H1 (cell line): ENCODE measurements at regions not wholly inside any gene's neighbourhood (a gene's known extent, or its start where the extent isn't known, plus 50 kb on each side); places are given as distances from the start of the nearest gene placed in this dataset.

Experiments used
- CTCF ChIA-PET: fragments of 300-600 bp; sonication (Branson Sonifier 250); formaldehyde crosslinking; loops from one replicate; lab custom pipeline; 2021; ENCODE audit not compliant: partially characterized antibody; lab: Charles Lee
- POLR2A ChIA-PET: fragments of 300-600 bp; sonication (Branson Sonifier 250); formaldehyde crosslinking; loops from one replicate; lab custom pipeline; 2021; ENCODE audit warnings: inconsistent platforms; ENCODE audit not compliant: partially characterized antibody; lab: Charles Lee
- DNase-seq, 2 experiments: peaks; one replicate each; pipeline versions ENCODE4 v3.0.0 to v3.0.0-alpha.2; 2010 to 2022; ENCODE audit warnings: low spot score in 2 of 2, low read depth in 1 of 2, mixed read lengths in 1 of 2
- FAIRE-seq: peaks from 2 replicates; lab custom pipeline; 2011; peaks lifted over from hg19 to GRCh38; lab: Jason Lieb, UNC
- H2AFZ ChIP-seq: 2 replicates; pipeline ENCODE4 v1.8.1; 2012; ENCODE audit warnings: low read length, inconsistent platforms
- H2AK5ac ChIP-seq: 2 replicates; pipeline ENCODE4 v1.6.1; 2013; ENCODE audit warnings: low read depth, low read length
- H2BK120ac ChIP-seq: replicated peaks from 2 replicates; pipeline ENCODE3; 2013; ENCODE audit warnings: low read depth, low read length, inconsistent platforms
- H2BK12ac ChIP-seq: 2 replicates; pipeline ENCODE4 v1.6.1; 2013; ENCODE audit warnings: low read depth, low read length
- H2BK15ac ChIP-seq: 2 replicates; pipeline ENCODE4 v1.6.1; 2013; ENCODE audit warnings: low read length
- H2BK20ac ChIP-seq: 2 replicates; pipeline ENCODE4 v1.6.1; 2013; ENCODE audit warnings: low read length
- H2BK5ac ChIP-seq: 2 replicates; pipeline ENCODE4 v1.6.1; 2013; ENCODE audit warnings: low read depth, low read length
- H3K14ac ChIP-seq: 2 replicates; pipeline ENCODE4 v1.6.1; 2013; ENCODE audit warnings: inconsistent platforms; ENCODE audit not compliant: insufficient read length
- H3K18ac ChIP-seq: 2 replicates; pipeline ENCODE4 v1.6.1; 2013; ENCODE audit warnings: low read length; ENCODE audit errors: extremely low read depth
- H3K23ac ChIP-seq: 2 replicates; pipeline ENCODE4 v1.6.1; 2013; ENCODE audit warnings: inconsistent platforms; ENCODE audit not compliant: insufficient read length
- H3K23me2 ChIP-seq: 2 replicates; pipeline ENCODE4 v1.6.1; 2013; ENCODE audit warnings: low read depth, low read length
- H3K27ac ChIP-seq: 2 replicates; pipeline ENCODE4 v1.6.1; 2011; ENCODE audit warnings: low read depth, low read length, inconsistent platforms
- H3K27me3 ChIP-seq, 4 experiments: replicated peaks in 1 of 4; 1 replicate in 1 of 4; 2 replicates in 3 of 4; pipeline versions ENCODE4 v1.6.1 to v1.8.1; 2011 to 2013; ENCODE audit warnings: low read length in 3 of 4, mild to moderate bottlenecking in 3 of 4, inconsistent platforms in 2 of 4, mixed read lengths in 2 of 4, moderate library complexity in 1 of 4; ENCODE audit not compliant: control insufficient read depth in 3 of 4, insufficient read depth in 3 of 4; ENCODE audit errors: extremely low read depth in 1 of 4
- H3K36me3 ChIP-seq, 4 experiments: 2 replicates each; pipeline versions ENCODE4 v1.6.1 to v1.8.1; 2011 to 2013; ENCODE audit warnings: mild to moderate bottlenecking in 4 of 4, low read length in 3 of 4, moderate library complexity in 2 of 4, control low read depth in 1 of 4, inconsistent platforms in 1 of 4; ENCODE audit not compliant: insufficient read depth in 4 of 4, control insufficient read depth in 2 of 4
- H3K4ac ChIP-seq: replicated peaks from 2 replicates; pipeline ENCODE3; 2013; ENCODE audit warnings: low read length, low read depth, mixed read lengths, inconsistent platforms; ENCODE audit not compliant: insufficient read length
- H3K4me1 ChIP-seq, 4 experiments: replicated peaks in 1 of 4; 1 replicate in 1 of 4; 2 replicates in 3 of 4; pipeline versions ENCODE4 v1.6.1 to v1.8.1; 2011 to 2013; ENCODE audit warnings: low read length in 3 of 4, inconsistent platforms in 2 of 4, mixed read lengths in 1 of 4; ENCODE audit not compliant: insufficient read depth in 4 of 4, control insufficient read depth in 3 of 4
- H3K4me2 ChIP-seq, 2 experiments: 2 replicates each; pipeline versions ENCODE4 v1.6.1 to v1.8.1; 2011 to 2013; ENCODE audit warnings: low read depth in 2 of 2, low read length in 2 of 2, control low read depth in 1 of 2, inconsistent platforms in 1 of 2, mild to moderate bottlenecking in 1 of 2; ENCODE audit not compliant: insufficient read depth in 1 of 2
- H3K4me3 ChIP-seq, 4 experiments: fragments of 200-600, 300-600 bp in 1 of 4; sonication (generic), shearing (Covaris generic), sonication (Bioruptor Twin) in 1 of 4; 2 replicates each; pipeline versions ENCODE4 v1.5.1 to v1.8.1; 2011 to 2016; ENCODE audit warnings: low read length in 4 of 4, low read depth in 3 of 4, control low read depth in 2 of 4, inconsistent platforms in 2 of 4, mild to moderate bottlenecking in 2 of 4, mixed read lengths in 1 of 4, moderate library complexity in 1 of 4; ENCODE audit not compliant: insufficient read depth in 2 of 4; ENCODE audit errors: extremely low read depth in 1 of 4
- H3K56ac ChIP-seq: replicated peaks from 2 replicates; pipeline ENCODE3; 2013; ENCODE audit warnings: low read depth, mild to moderate bottlenecking, mixed read lengths, low read length, inconsistent platforms; ENCODE audit not compliant: insufficient read length
- H3K79me1 ChIP-seq: 2 replicates; pipeline ENCODE4 v1.6.1; 2013; ENCODE audit warnings: low read depth, low read length, control low read depth
- H3K79me2 ChIP-seq, 2 experiments: 2 replicates each; pipeline versions ENCODE4 v1.6.1 to v1.8.1; 2012 to 2013; ENCODE audit warnings: low read length in 2 of 2, mild to moderate bottlenecking in 2 of 2, inconsistent platforms in 1 of 2; ENCODE audit not compliant: insufficient read depth in 2 of 2, control insufficient read depth in 1 of 2
- H3K9ac ChIP-seq, 4 experiments: replicated peaks in 1 of 4; 1 replicate in 1 of 4; 2 replicates in 3 of 4; pipeline versions ENCODE4 v1.6.1 to v1.8.1; 2011 to 2013; ENCODE audit warnings: low read depth in 3 of 4, low read length in 3 of 4, control low read depth in 2 of 4, mild to moderate bottlenecking in 2 of 4, moderate library complexity in 2 of 4, inconsistent platforms in 1 of 4; ENCODE audit errors: extremely low read depth in 1 of 4
- H3K9me3 ChIP-seq, 2 experiments: 2 replicates each; pipeline versions ENCODE4 v1.6.1 to v1.8.1; 2012 to 2013; ENCODE audit warnings: mild to moderate bottlenecking in 2 of 2, moderate library complexity in 2 of 2, control low read depth in 1 of 2, inconsistent platforms in 1 of 2, low read depth in 1 of 2, low read length in 1 of 2, mixed read lengths in 1 of 2; ENCODE audit not compliant: insufficient read depth in 2 of 2
- H4K20me1 ChIP-seq, 2 experiments: replicated peaks in 1 of 2; 2 replicates each; pipeline versions ENCODE3 to v1.8.1; 2011 to 2013; ENCODE audit warnings: inconsistent platforms in 2 of 2, low read length in 2 of 2, mild to moderate bottlenecking in 1 of 2; ENCODE audit not compliant: insufficient read depth in 2 of 2, control insufficient read depth in 1 of 2
- H4K5ac ChIP-seq: 2 replicates; pipeline ENCODE4 v1.6.1; 2013; ENCODE audit warnings: low read length, low read depth, mixed read lengths, inconsistent platforms; ENCODE audit not compliant: insufficient read length
- H4K8ac ChIP-seq: 2 replicates; pipeline ENCODE4 v1.8.0; 2013; ENCODE audit warnings: mild to moderate bottlenecking, moderate library complexity, low read length, inconsistent platforms; ENCODE audit not compliant: insufficient read depth; ENCODE audit errors: extremely low read depth
- H4K91ac ChIP-seq: replicated peaks from 2 replicates; pipeline ENCODE3; 2013; ENCODE audit warnings: low read length, mixed read lengths, inconsistent platforms; ENCODE audit not compliant: insufficient read length
- ASH2L ChIP-seq: fragments of 200-600, 300-600 bp; sonication (generic); IDR thresholded peaks from one replicate; pipeline ENCODE4 v1.7.1; 2017; ENCODE audit warnings: low read length
- CBX8 ChIP-seq: fragments of 300-800, 300-1000 bp; sonication (generic); IDR thresholded peaks from 2 replicates; pipeline ENCODE4 v1.7.1; 2016; ENCODE audit warnings: low read depth, low read length, borderline replicate concordance
- CREB1 ChIP-seq: IDR thresholded peaks from 2 replicates; pipeline ENCODE4 v1.6.1; 2012; ENCODE audit warnings: inconsistent platforms
- CTBP2 ChIP-seq: IDR thresholded peaks from 2 replicates; pipeline ENCODE4 v1.7.0; 2011; ENCODE audit warnings: borderline replicate concordance, mild to moderate bottlenecking, moderate library complexity, mixed read lengths, low read length; ENCODE audit not compliant: insufficient read depth, insufficient read length
- KDM4A ChIP-seq: IDR thresholded peaks from one replicate; pipeline ENCODE4 v1.7.1; 2012; ENCODE audit warnings: low read depth, mild to moderate bottlenecking, moderate library complexity, low read length, inconsistent platforms; ENCODE audit not compliant: severe bottlenecking
- SP1 ChIP-seq: IDR thresholded peaks from 2 replicates; pipeline ENCODE4 v1.6.1; 2011; ENCODE audit warnings: low read depth, low read length
- ZNF274 ChIP-seq: IDR thresholded peaks from 2 replicates; pipeline ENCODE4 v1.7.0; 2012; ENCODE audit warnings: low read length, borderline replicate concordance; ENCODE audit errors: extremely low read depth
- WGBS, 2 experiments: shearing (Covaris generic) in 1 of 2; methylation state at CpG; one replicate each; pipeline versions ENCODE4 v1.1.6 to v1.1.7; 2013 to 2015; ENCODE audit warnings: low lambda C conversion rate in 2 of 2, mixed read lengths in 2 of 2, inconsistent platforms in 1 of 2, low coverage in 1 of 2, missing lambda C conversion rate in 1 of 2; ENCODE audit not compliant: insufficient replicate concordance in 2 of 2, insufficient coverage in 1 of 2, insufficient read length in 1 of 2; ENCODE audit errors: extremely low coverage in 1 of 2, missing lambda C conversion rate in 1 of 2; 5-methylcytosine and 5-hydroxymethylcytosine counted together
- TF ChIP-seq, protein P1 (sequence below): IDR thresholded peaks from 2 replicates; pipeline ENCODE4 v1.6.1; 2011; ENCODE audit warnings: low read depth, mild to moderate bottlenecking, low read length; ENCODE audit not compliant: insufficient read depth
- TF ChIP-seq, protein P2 (sequence below): IDR thresholded peaks from 2 replicates; pipeline ENCODE4 v1.6.1; 2012; ENCODE audit warnings: low read length, inconsistent platforms

DNA sequence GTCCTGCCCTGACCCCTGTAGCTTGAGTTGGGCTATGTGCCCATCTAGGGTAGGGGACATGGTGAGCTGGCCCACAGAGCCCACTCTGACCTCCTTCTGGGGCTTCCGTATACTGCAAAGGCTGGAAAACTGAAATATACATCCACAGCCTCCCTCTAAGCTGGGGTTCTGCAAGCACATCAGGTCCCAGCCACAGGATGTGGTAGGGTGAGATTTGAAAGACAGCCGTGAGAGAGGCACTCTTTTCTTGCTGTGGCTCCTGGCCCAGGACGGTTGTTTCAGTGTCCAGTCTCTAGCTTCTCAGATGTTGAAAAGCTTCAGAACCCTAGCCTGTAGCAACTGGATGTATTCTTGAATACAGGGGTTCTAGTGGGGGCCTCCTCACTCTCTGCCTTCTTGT is 60.1 kb upstream of the ADRB1 start:
- H3K27me3 ChIP-seq = no peaks in the 10 kb centered on the region; a peak in 1 of 7 replicates
- no peak overlapping the region for H3K14ac ChIP-seq
- H2BK120ac ChIP-seq = no peak overlapping the region
- H4K5ac ChIP-seq = no peak overlapping the region
- H3K18ac ChIP-seq = no peak overlapping the region
- no peak overlapping the region for H2BK15ac ChIP-seq
- FAIRE-seq (no peak), DNase-seq (no peak)
- no peak overlapping the region for H2BK5ac ChIP-seq
- CTCF ChIA-PET = interaction anchor here (1.4 to 1.9 kb wide), 3 partner anchors 9 to 19 kb away, joined by 5 to 8 read pairs (median 5); no protein-coding TSS in a partner anchor
- H3K4me2 ChIP-seq = no peak overlapping the region
- H3K4ac ChIP-seq = no peak overlapping the region
- no peak overlapping the region for H2BK12ac ChIP-seq
- TF ChIP-seq, protein P1, sequence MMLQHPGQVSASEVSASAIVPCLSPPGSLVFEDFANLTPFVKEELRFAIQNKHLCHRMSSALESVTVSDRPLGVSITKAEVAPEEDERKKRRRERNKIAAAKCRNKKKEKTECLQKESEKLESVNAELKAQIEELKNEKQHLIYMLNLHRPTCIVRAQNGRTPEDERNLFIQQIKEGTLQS = no peak
- no peak for TF ChIP-seq CBX8
- TF ChIP-seq SP1 = no peak
- TF ChIP-seq CREB1 = no peak
- TF ChIP-seq, protein P2, sequence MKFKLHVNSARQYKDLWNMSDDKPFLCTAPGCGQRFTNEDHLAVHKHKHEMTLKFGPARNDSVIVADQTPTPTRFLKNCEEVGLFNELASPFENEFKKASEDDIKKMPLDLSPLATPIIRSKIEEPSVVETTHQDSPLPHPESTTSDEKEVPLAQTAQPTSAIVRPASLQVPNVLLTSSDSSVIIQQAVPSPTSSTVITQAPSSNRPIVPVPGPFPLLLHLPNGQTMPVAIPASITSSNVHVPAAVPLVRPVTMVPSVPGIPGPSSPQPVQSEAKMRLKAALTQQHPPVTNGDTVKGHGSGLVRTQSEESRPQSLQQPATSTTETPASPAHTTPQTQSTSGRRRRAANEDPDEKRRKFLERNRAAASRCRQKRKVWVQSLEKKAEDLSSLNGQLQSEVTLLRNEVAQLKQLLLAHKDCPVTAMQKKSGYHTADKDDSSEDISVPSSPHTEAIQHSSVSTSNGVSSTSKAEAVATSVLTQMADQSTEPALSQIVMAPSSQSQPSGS = no peak
- no peak for TF ChIP-seq ASH2L
- no peak for TF ChIP-seq CTBP2
- TF ChIP-seq KDM4A = no peak
- no peak for TF ChIP-seq ZNF274
- H3K27ac ChIP-seq = no peak overlapping the region
- no peak overlapping the region for H2AFZ ChIP-seq
- H3K56ac ChIP-seq = no peak overlapping the region
- 100% methylated on average over 3 of the region's 3 CpGs; no CpG with 5 or more reads in 1 of the 2 experiments for WGBS, 2 experiments
- no peak overlapping the region for H3K23ac ChIP-seq
- H3K79me1 ChIP-seq = no peaks in the 10 kb centered on the region
- peaks cover 0 to 7% (median 2%) of the 10 kb centered on the region in 4 experiments; a peak in 3 of 7 replicates for H3K4me1 ChIP-seq
- H3K9me3 ChIP-seq = no peaks in the 10 kb centered on the region
- H3K9ac ChIP-seq = no peak overlapping the region
- H4K20me1 ChIP-seq = no peaks in the 10 kb centered on the region
- no peak overlapping the region for H2BK20ac ChIP-seq
- H3K79me2 ChIP-seq = no peaks in the 10 kb centered on the region
- POLR2A ChIA-PET = interaction anchor here (1.3 kb wide), 1 partner anchor 128 kb away, joined by 3 read pairs; no protein-coding TSS in a partner anchor
- no peak overlapping the region for H4K8ac ChIP-seq
- H4K91ac ChIP-seq = no peak overlapping the region
- H2AK5ac ChIP-seq = no peak overlapping the region
- no peaks in the 10 kb centered on the region for H3K23me2 ChIP-seq
- no peak overlapping the region for H3K4me3 ChIP-seq
- H3K36me3 ChIP-seq = no peaks in the 10 kb centered on the region
